ENCODE measurements at regions not wholly inside any gene's neighbourhood (a gene's known extent, or its start where the extent isn't known, plus 50 kb on each side); places are given as distances from the start of the nearest gene placed in this dataset.

DNA sequence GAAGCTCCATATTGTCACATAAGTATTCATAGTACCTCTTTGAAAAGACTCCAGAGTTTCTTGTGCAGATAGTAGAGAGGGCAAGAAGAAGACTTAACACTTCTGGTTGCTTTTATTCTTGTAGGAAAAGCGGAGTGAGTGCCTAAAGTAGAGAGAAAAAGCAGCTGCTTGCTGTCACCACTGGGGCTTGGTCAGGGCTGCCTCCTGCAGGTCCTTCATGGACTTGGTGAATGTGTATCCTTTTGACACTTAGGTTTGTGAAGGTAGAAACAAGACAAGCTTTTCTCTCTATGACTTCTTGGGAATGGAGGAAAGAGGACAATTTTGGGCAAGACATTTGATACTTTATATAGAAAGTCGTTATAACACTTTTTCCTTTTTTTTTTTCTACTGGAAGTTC lies 312.8 kb upstream of the FANCL start:
- Histone ChIP-seq H3K4me3 (ENCODE audit: control extremely low read depth in 1 of 5, extremely low read depth in 1 of 5, insufficient read depth in 1 of 5, low read depth in 2 of 5, low read length in 4 of 5) (no peak overlapping the region), H3K4me2 (replicated peaks; ENCODE audit: low read depth, low read length, poor library complexity, severe bottlenecking) (no peak overlapping the region), H4K20me1 (ENCODE audit: control insufficient read depth, insufficient read depth, low read length, poor library complexity, severe bottlenecking) (no peaks in the 10 kb centered on the region), H3K27me3 (replicated peaks in 1 of 4; ENCODE audit: control extremely low read depth in 1 of 4, control insufficient read depth in 3 of 4, insufficient read depth in 4 of 4, low read length in 3 of 4) (no peaks in the 10 kb centered on the region), H3K9ac (ENCODE audit: low read length) (no peak overlapping the region), H3K27ac (ENCODE audit: low read length in 2 of 2) (no peak overlapping the region), H2AFZ (ENCODE audit: insufficient read depth, low read depth, low read length, poor library complexity, severe bottlenecking) (no peak overlapping the region), H3K9me3 (ENCODE audit: control extremely low read depth in 1 of 3, control insufficient read depth in 2 of 3, insufficient read depth in 1 of 3, low read length in 2 of 3) (no peaks in the 10 kb centered on the region), H3K4me1 (ENCODE audit: control insufficient read depth in 2 of 2, insufficient read depth in 2 of 2, low read length in 2 of 2) (no peaks in the 10 kb centered on the region), H3K36me3 (replicated peaks in 1 of 2; ENCODE audit: control extremely low read depth in 1 of 2, control insufficient read depth in 1 of 2, extremely low read depth in 1 of 2, insufficient read depth in 2 of 2, low read length in 1 of 2) (no peaks in the 10 kb centered on the region), H3K79me2 (ENCODE audit: control insufficient read depth, insufficient read depth, low read length) (no peaks in the 10 kb centered on the region)
- Mint-ChIP-seq H3K4me3 (no peak overlapping the region), H3K27ac (no peak overlapping the region), H3K4me1 (no peaks in the 10 kb centered on the region), H3K9me3 (ENCODE audit: insufficient read depth) (no peaks in the 10 kb centered on the region), H3K27me3 (peaks cover 13% of the 10 kb centered on the region)
- intact Hi-C loops (cut with micrococcal nuclease), result no loop called here
- TF ChIP-seq EZH2 (IDR thresholded peaks at IDR 0.05; ENCODE audit: borderline replicate concordance, insufficient read depth, low read depth, low read length, poor library complexity, severe bottlenecking) (no peak), CTCF (IDR thresholded peaks at IDR 0.05) (no peak)
- CTCF ChIA-PET, result interaction anchor here (0.8 to 1.4 kb wide), 3 partner anchors 16 to 794 kb away, joined by 4 to 6 read pairs (median 5); no protein-coding TSS in a partner anchor
- POLR2A ChIA-PET, result no interaction called here
- WGBS (ENCODE audit: insufficient coverage), result 88% methylated on average over 1 of the region's 2 CpGs
- ATAC-seq (ENCODE audit: low read depth), result no peak
- DNase-seq, result no peak

DNA sequence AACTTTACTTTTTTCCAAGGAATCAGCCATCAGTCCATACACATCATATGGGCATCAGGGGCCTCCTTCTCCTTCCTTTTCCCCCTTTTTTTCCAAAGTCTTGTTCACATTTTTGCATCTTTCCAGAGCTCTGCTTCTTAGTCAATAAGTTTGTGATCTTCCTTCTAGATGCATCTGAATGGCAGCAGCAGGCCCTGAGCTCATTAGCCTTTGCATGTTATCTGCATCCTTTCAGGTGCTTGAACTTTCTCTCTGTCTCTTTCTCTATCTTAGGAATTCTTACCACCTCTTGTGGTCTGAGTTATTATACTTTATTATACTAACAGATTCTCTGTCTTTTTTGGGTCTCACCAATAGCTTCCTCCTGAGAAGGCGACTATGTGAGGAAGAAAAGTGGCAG lies 312.4 kb upstream of the FANCL start:
- H3K4me1 ChIP-seq (ENCODE audit: control insufficient read depth in 2 of 2, insufficient read depth in 2 of 2, low read length in 2 of 2), result no peaks in the 10 kb centered on the region
- H3K27me3 ChIP-seq (replicated peaks in 1 of 4; ENCODE audit: control extremely low read depth in 1 of 4, control insufficient read depth in 3 of 4, insufficient read depth in 4 of 4, low read length in 3 of 4), result no peaks in the 10 kb centered on the region
- no peak overlapping the region for H2AFZ ChIP-seq (ENCODE audit: insufficient read depth, low read depth, low read length, poor library complexity, severe bottlenecking)
- H3K9me3 ChIP-seq (ENCODE audit: control extremely low read depth in 1 of 3, control insufficient read depth in 2 of 3, insufficient read depth in 1 of 3, low read length in 2 of 3), result no peaks in the 10 kb centered on the region
- peaks cover 17% of the 10 kb centered on the region for H3K27me3 Mint-ChIP-seq
- CTCF ChIA-PET, result interaction anchor here (1.2 to 1.4 kb wide), 2 partner anchors 19 to 794 kb away, joined by 4 to 6 read pairs; no protein-coding TSS in a partner anchor
- no peak for ATAC-seq (ENCODE audit: low read depth)
- no peak overlapping the region for H3K27ac ChIP-seq (ENCODE audit: low read length in 2 of 2)
- no peak overlapping the region for H3K27ac Mint-ChIP-seq
- intact Hi-C loops (cut with micrococcal nuclease), result no loop called here
- DNase-seq, result no peak
- no peaks in the 10 kb centered on the region for H4K20me1 ChIP-seq (ENCODE audit: control insufficient read depth, insufficient read depth, low read length, poor library complexity, severe bottlenecking)
- no peaks in the 10 kb centered on the region for H3K4me1 Mint-ChIP-seq
- H3K36me3 ChIP-seq (replicated peaks in 1 of 2; ENCODE audit: control extremely low read depth in 1 of 2, control insufficient read depth in 1 of 2, extremely low read depth in 1 of 2, insufficient read depth in 2 of 2, low read length in 1 of 2), result no peaks in the 10 kb centered on the region
- no peaks in the 10 kb centered on the region for H3K9me3 Mint-ChIP-seq (ENCODE audit: insufficient read depth)
- WGBS (ENCODE audit: insufficient coverage), result no CpG with 5 or more reads among the region's 1 CpG
- no peak overlapping the region for H3K9ac ChIP-seq (ENCODE audit: low read length)
- POLR2A ChIA-PET, result no interaction called here
- no peak overlapping the region for H3K4me3 ChIP-seq (ENCODE audit: control extremely low read depth in 1 of 5, extremely low read depth in 1 of 5, insufficient read depth in 1 of 5, low read depth in 2 of 5, low read length in 4 of 5)
- H3K4me3 Mint-ChIP-seq, result no peak overlapping the region
- TF ChIP-seq CTCF (IDR thresholded peaks at IDR 0.05), result no peak
- TF ChIP-seq EZH2 (IDR thresholded peaks at IDR 0.05; ENCODE audit: borderline replicate concordance, insufficient read depth, low read depth, low read length, poor library complexity, severe bottlenecking), result no peak
- H3K79me2 ChIP-seq (ENCODE audit: control insufficient read depth, insufficient read depth, low read length), result no peaks in the 10 kb centered on the region
- H3K4me2 ChIP-seq (replicated peaks; ENCODE audit: low read depth, low read length, poor library complexity, severe bottlenecking), result no peak overlapping the region
